ENCODE measurements at regions not wholly inside any gene's neighbourhood (a gene's known extent, or its start where the extent isn't known, plus 50 kb on each side); places are given as distances from the start of the nearest gene placed in this dataset.

GRCh38 chr5:143761663-143762062, 50.3 kb upstream of the HMHB1 start:
- DNase-seq (ENCODE audit: low spot score) = no peak

GRCh38 chr5:143760755-143761154, 51.2 kb upstream of the HMHB1 start:
- no peak for DNase-seq (ENCODE audit: low spot score)

GRCh38 chr5:143760131-143760505, 51.8 kb upstream of the HMHB1 start:
- DNase-seq (ENCODE audit: low spot score) = no peak

GRCh38 chr5:143759396-143760130, 52.4 kb upstream of the HMHB1 start:
- DNase-seq (ENCODE audit: low spot score) = no peak

- DNase-seq (ENCODE audit: low spot score) = no peak
Measured at GRCh38 chr5:143758750-143759149, 53.2 kb upstream of the HMHB1 start.

GRCh38 chr5:143758015-143758414, 53.9 kb upstream of the HMHB1 start:
- DNase-seq (ENCODE audit: low spot score) = no peak

GRCh38 chr5:143757116-143757515, 54.8 kb upstream of the HMHB1 start:
- DNase-seq (ENCODE audit: low spot score) = no peak

- no peak for DNase-seq (ENCODE audit: low spot score)
Measured at GRCh38 chr5:143755966-143756365, 56.0 kb upstream of the HMHB1 start.

- DNase-seq (ENCODE audit: low spot score) = no peak
Measured at GRCh38 chr5:143752165-143752850, 59.7 kb upstream of the HMHB1 start.

- no peak for DNase-seq (ENCODE audit: low spot score)
Measured at GRCh38 chr5:143751342-143751741, 60.6 kb upstream of the HMHB1 start.

GRCh38 chr5:143749581-143750205, 62.3 kb upstream of the HMHB1 start:
- no peak for DNase-seq (ENCODE audit: low spot score)

GRCh38 chr5:143748516-143748915, 63.4 kb upstream of the HMHB1 start:
- DNase-seq (ENCODE audit: low spot score) = no peak

- DNase-seq (ENCODE audit: low spot score) = no peak
Measured at GRCh38 chr5:143742951-143743350, 69.0 kb upstream of the HMHB1 start.

GRCh38 chr5:143741421-143741820, 70.5 kb upstream of the HMHB1 start:
- DNase-seq (ENCODE audit: low spot score) = no peak

GRCh38 chr5:143740956-143741355, 71.0 kb upstream of the HMHB1 start:
- no peak for DNase-seq (ENCODE audit: low spot score)

GRCh38 chr5:143739746-143740145, 72.2 kb upstream of the HMHB1 start:
- no peak for DNase-seq (ENCODE audit: low spot score)

GRCh38 chr5:143738417-143739401, 73.3 kb upstream of the HMHB1 start:
- no peak for DNase-seq (ENCODE audit: low spot score)

GRCh38 chr5:143737062-143737461, 74.9 kb upstream of the HMHB1 start:
- no peak for DNase-seq (ENCODE audit: low spot score)

- DNase-seq (ENCODE audit: low spot score) = no peak
Measured at GRCh38 chr5:143734456-143734780, 77.5 kb upstream of the HMHB1 start.

GRCh38 chr5:143733665-143734455, 78.1 kb upstream of the HMHB1 start:
- no peak for DNase-seq (ENCODE audit: low spot score)

- no peak for DNase-seq (ENCODE audit: low spot score)
Measured at GRCh38 chr5:143732402-143732801, 79.6 kb upstream of the HMHB1 start.

Data from LoVo (cell line).